Right renal pelvis (tissue), 4 donors: ENCODE measurements at regions not wholly inside any gene's neighbourhood (a gene's known extent, or its start where the extent isn't known, plus 50 kb on each side); places are given as distances from the start of the nearest gene placed in this dataset.

Experiments used
- DNase-seq, 4 donors: peaks; one replicate each; pipeline ENCODE4 v3.0.0-alpha.2; 2013; ENCODE audit warnings: low read depth in 4 of 4, low spot score in 3 of 4, missing footprints in 1 of 4

DNA sequence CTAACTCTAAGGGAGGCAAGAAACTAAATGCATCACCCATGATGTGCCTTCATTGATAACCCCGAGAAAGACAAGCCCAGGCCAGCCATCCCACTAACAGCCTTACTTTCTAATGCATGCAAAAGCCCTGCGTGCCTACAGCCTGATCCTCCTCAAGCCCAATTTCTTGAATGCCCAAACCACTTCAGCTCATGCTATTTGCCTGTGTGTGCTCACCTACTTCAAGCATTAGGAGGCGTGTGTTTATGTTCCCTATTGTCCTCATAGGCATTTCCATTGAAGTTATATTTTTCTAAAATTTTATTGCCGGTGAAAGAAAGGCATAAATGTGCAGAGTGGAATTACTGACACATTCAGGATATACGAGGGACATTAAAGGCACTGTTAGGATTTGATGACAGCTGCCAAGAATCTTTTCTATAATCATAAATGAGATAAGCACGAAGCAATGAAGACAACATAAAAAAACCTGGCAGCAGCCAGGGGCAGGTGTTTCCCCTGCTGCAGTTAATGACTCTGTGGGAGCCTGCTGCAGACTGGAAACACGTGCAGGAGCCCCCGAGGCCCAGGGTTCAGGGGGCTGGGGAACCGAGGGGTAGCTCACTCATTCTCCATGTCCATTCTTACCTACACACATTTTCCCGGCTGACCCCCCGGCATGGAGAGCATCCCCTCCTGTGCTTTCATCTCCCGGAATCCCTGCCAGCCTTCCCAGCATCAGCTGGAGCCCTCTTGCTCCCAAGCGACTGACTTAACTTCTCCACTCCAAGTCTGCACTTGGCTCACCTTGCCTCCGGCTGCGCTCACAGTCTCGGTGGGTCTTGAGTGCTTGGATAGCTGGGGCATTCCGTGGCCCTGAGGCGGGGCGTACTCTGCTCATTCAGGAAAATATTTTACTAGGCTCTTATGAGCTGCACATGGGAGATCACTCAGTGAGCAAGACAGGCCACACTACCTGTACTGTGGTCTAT, 292.3 kb upstream of the SIX2 start:
- DNase-seq, result no peak

- DNase-seq, result no peak
Observed at GRCh38 chr2:45300026-45300750, 290.9 kb upstream of the SIX2 start.

- no peak for DNase-seq
Observed at GRCh38 chr2:45299361-45299760, 290.1 kb upstream of the SIX2 start.

DNA sequence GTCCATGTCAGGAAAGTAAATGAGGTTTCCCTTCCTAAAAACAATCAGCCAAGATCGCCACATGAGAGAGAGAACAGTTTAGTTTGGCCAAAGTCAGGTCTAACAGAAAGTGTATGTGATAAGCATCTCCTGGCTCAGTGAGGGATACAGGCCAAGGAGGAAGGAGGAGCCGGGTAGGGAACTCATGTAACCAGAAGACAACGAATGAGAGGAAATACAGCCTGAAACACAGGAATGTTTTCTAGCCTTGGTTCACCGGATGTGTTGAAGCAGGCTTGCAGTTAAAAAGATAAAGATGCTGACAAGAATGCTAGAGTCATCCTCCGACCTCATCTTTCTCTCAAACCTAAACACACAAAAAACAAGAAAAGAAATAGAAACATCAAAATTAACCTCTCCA, 283.9 kb upstream of the SIX2 start:
- no peak for DNase-seq

- DNase-seq, result no peak
Observed at GRCh38 chr2:45291296-45291701, 282.0 kb upstream of the SIX2 start.

GRCh38 chr2:45289997-45290709, 280.9 kb upstream of the SIX2 start:
- DNase-seq, result no peak

DNA sequence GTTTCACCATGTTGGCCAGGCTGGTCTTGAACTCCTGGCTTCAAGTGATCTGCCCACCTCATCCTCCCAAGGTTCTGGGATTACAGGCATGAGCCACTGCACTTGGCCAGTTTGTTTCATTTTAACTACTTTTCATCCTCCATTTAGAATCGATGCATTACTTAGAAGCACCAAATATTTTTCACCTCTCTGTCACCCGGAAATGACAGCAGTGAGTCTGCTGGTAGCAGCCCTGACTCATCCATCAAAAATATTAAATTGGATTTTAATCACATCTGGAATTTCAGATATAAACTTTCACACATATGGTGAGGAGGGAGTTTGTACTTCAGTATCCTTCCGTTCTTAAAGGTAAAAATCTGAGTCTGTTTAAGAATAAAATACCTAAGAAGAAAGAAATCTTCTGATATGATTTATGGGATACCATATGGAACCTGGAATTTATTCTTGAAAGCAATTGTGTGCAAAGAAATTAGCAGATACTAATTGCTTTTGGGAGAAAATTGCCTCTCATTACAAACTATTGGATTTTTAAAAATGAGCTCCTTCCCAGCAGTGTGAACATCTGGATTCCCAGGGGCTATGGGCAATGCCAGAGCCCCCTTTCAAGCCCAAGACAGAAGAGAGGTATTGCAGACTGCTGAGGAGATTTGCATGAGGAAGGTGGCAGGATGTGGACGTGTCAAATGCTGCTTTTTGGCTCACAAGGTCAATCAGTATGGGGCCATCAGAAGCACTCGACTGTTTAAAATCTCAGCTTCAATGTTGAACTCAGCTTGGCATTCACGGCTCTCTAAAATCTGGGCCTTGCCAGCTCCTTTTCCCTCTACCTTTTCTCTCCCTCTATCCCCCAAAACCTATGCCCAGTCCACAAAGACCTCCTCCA, 279.5 kb upstream of the SIX2 start:
- no peak for DNase-seq

DNA sequence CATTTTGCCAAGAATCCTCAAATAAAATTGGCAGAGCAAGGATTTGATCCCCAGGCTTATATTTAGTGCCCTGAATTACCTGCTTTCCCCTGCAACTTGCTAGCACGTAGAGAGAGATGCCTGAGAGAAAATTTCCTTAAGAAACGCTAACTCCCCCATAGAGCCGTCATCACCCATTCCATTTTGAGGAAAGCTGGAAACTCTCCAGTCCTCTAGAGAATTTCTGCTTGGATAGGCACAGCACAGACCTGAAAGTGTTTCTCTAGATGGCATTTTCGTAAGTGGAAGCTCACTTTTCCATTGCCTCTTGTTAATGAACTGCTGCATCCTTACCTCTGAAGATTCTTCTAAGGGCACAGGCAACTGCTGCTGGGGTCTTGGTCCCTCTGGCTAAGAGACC, 277.8 kb upstream of the SIX2 start:
- no peak for DNase-seq

GRCh38 chr2:45285771-45286390, 276.6 kb upstream of the SIX2 start:
- no peak for DNase-seq

DNA sequence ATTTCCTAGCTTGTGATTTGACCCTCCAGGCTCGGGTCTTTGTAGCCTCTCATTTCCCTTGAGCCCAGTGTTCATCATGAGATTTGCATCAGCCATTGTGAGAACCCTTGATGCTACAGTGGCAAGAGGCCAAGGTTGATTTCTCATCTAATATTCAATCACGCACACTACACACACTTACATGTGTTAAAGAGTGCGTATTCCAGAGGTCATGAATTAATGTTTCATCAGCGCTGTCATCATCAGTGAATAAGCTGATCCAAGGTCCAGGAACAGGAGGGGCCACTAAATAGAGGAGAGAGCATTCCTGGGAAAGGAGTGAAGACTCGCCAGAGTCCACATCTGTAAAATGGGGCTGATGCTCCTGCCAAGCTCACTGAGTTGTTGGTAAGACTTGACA, 276.1 kb upstream of the SIX2 start:
- DNase-seq, result no peak

DNA sequence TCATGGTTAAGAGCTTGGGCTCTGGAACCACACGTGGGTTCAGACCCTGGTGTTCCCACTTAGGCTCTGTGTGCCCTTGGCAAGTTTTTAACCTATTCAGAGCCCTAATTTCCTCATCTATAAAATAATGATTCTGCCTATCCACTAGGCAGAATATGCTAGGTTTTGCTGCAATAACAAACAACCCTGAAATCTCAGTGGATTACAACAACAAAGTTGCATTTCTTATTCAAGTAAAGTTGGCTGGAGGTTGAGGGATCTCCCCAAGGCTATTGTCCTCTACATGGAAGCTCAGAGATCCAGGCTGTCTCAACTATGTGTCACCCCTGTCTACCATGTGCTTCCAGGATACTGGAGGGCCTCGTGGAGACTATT, 275.4 kb upstream of the SIX2 start:
- DNase-seq, result no peak

- no peak for DNase-seq
Observed at GRCh38 chr2:45283764-45284620, 274.7 kb upstream of the SIX2 start.

DNA sequence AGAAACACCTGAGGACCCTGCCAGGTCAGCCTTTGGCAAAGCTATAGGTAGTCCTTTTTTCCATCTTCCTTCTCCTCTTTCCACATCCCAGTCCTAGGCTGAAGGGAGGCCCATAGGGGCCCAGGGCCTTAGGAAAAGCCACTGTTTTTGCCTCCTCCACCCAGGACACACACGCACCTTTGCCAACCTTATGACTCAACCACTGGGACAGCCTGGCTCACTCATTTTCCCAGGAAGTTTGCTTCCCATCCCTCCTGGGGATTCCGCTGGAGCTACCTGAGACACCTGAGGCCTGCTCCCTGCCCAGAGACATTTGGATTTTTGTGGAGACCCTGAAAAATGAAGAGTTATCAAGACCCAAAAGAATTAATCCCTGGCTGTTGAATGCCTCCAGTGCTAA, 273.4 kb upstream of the SIX2 start:
- DNase-seq, result no peak

DNA sequence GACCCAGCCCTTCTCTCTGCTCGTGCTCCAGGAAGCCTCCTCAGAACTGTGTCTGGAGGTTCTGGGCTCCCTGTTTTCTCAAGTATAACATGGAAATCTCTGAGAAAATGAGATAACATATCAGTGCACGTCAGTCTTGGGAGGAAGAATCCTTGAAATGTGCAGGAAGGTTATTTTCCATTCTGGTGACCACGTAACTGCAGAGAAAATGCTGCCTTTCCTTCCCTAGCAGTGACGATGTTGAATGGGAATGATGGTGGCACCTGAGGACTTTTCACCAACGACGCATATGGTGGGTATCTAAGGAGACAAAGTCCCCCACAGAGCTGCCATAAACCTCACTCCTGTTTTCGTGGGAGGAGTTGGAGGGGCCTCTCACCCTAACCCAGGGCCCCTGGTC, 272.1 kb upstream of the SIX2 start:
- DNase-seq, result no peak

- DNase-seq, result peak in 1 of 4 donors; percentile 44
Observed at GRCh38 chr2:45280794-45281193, 271.5 kb upstream of the SIX2 start.

DNA sequence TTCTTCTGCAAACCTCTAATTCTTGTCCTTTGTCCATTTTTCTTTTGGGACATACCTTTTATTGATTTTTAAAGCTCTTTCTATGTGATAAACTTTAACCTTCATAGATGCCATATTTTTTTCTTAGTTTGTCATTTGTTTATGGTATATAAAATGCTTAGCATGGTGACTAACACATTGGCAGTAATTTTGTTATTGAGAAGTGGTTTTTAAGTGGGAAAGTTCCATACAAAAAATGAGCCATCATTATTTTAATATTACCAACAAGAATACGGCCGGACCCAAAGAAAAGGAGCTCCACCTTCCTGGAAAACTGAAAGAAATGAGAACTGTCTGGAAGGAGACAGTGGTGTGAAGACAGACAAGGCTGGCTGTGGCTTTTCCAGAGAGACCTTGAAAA, 270.1 kb upstream of the SIX2 start:
- DNase-seq, result no peak

GRCh38 chr2:45278365-45279078, 269.3 kb upstream of the SIX2 start:
- no peak for DNase-seq

DNA sequence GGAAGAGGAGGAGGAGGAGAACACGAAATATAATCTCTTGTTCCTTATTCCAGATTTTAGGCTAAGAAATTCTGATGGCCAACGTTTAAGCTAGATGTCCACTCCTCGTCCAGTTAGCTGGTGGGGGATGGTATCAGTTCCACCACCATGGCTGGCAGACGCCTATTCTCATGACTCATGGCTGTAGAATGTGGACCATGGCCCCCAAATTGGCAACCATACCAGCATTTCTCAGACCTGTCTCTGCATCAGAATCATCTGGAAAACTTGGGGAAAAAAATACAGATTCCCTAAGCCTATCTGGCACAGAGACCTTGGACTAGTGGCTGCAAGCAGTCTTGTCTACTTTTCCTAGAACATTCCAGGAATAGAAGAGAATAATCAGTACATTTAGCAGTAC, 267.7 kb upstream of the SIX2 start:
- no peak for DNase-seq
